GM12872 (cell line): ENCODE measurements at regions not wholly inside any gene's neighbourhood (a gene's known extent, or its start where the extent isn't known, plus 50 kb on each side); places are given as distances from the start of the nearest gene placed in this dataset.

Source experiments
- TF ChIP-seq, protein P1 (sequence below): IDR thresholded peaks from 3 replicates; pipeline ENCODE4 v1.5.1; 2011; ENCODE audit warnings: low read depth, mild to moderate bottlenecking, low read length, moderate library complexity; ENCODE audit not compliant: insufficient read depth

GRCh38 chr1:88250915-88251314 lies 433.2 kb upstream of the PKN2 start:
- TF ChIP-seq, protein P1, sequence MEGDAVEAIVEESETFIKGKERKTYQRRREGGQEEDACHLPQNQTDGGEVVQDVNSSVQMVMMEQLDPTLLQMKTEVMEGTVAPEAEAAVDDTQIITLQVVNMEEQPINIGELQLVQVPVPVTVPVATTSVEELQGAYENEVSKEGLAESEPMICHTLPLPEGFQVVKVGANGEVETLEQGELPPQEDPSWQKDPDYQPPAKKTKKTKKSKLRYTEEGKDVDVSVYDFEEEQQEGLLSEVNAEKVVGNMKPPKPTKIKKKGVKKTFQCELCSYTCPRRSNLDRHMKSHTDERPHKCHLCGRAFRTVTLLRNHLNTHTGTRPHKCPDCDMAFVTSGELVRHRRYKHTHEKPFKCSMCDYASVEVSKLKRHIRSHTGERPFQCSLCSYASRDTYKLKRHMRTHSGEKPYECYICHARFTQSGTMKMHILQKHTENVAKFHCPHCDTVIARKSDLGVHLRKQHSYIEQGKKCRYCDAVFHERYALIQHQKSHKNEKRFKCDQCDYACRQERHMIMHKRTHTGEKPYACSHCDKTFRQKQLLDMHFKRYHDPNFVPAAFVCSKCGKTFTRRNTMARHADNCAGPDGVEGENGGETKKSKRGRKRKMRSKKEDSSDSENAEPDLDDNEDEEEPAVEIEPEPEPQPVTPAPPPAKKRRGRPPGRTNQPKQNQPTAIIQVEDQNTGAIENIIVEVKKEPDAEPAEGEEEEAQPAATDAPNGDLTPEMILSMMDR, result no peak

- TF ChIP-seq, protein P1, result no peak
Observed at GRCh38 chr1:88252745-88253144, 431.3 kb upstream of the PKN2 start.

GRCh38 chr1:88265606-88266005 lies 418.5 kb upstream of the PKN2 start:
- TF ChIP-seq, protein P1, result no peak

- TF ChIP-seq, protein P1, result no peak
Observed at GRCh38 chr1:88266051-88266450, 418.0 kb upstream of the PKN2 start.

DNA sequence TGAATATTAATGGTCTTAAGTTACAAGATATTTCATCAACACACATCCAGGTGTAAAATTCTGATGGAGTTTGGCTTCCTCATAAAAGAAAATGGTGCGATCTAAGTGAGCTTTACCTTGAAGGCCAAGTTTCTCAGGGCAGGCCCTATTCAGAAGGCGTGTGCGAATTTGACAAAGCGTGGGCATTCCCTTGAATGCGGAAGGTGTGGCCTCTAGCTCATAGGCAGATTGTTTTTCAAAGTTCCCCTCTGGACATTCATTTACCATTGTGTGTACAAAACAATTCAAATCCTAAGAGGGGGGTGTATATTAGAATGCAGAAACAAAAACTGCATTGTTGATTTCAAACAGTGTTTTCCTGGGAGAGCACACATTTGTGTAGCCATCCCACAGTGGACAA lies 411.9 kb upstream of the PKN2 start:
- TF ChIP-seq, protein P1, result no peak

GRCh38 chr1:88274431-88274830 lies 409.6 kb upstream of the PKN2 start:
- TF ChIP-seq, protein P1, result no peak

DNA sequence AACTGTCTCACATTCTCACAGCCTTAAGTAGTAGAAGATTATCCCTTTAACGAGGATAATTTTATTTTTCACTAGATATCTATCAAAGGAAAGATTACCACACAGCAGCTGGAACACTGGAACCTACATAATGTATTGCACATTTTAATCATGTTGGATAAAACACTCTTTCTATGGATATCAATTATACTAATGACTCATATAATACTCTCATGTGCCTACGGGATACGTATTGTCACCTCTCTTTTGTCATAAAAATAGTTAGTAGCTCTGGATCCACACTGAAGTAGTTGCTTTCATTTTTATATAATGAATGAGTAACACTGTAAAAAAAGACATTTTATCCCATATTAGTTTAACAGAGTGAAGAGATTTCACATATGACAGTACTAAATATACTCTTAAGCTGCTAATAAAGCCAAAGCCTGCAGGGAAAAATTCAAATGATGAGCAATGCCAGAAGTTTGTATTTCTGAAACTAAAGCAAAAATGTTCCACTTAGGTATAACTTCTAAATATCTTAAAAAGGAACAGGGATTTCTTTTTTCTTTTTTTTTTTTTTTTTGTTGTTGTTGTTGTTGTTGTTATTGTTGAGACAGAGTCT lies 408.7 kb upstream of the PKN2 start:
- TF ChIP-seq, protein P1, result no peak
